ENCODE measurements at regions not wholly inside any gene's neighbourhood (a gene's known extent, or its start where the extent isn't known, plus 50 kb on each side); places are given as distances from the start of the nearest gene placed in this dataset.
A peak's percentile ranks its signal among the peaks of the same experiment; 100 is the strongest.

- ChIA-PET CTCF (ENCODE audit: low intra/inter-chr PET ratio, low total read pairs) (no interaction called here), POLR2A (no interaction called here)
- WGBS (ENCODE audit: low lambda C conversion rate), result 11% methylated on average over 3 of the region's 3 CpGs
- H4K20me1 ChIP-seq (ENCODE audit: insufficient read depth, low read length), result no peaks in the 10 kb centered on the region
- H3K9ac ChIP-seq (ENCODE audit: insufficient read depth, low read depth, low read length), result no peak overlapping the region
- H3K9me3 ChIP-seq (ENCODE audit: low read length), result peaks cover 10% of the 10 kb centered on the region
- no peak for DNase-seq (ENCODE audit: low spot score)
- no peaks in the 10 kb centered on the region for H3K79me2 ChIP-seq (ENCODE audit: insufficient read depth, low read length)
- intact Hi-C loops (cut with micrococcal nuclease; ENCODE audit: unreplicated experiment) (no loop called here), in situ Hi-C loops (cut with HindIII; ENCODE audit: extremely low pct_ligation_motif_present, low pct_unique_long_range_greater_than_20kb) (no loop called here)
- no peaks in the 10 kb centered on the region for H3K4me1 ChIP-seq (ENCODE audit: insufficient read depth, low read length)
- H3K27me3 ChIP-seq (ENCODE audit: control insufficient read depth in 1 of 2, insufficient read depth in 2 of 2, low read length in 2 of 2), result no peaks in the 10 kb centered on the region
- H3K36me3 ChIP-seq (replicated peaks in 1 of 2; ENCODE audit: control insufficient read depth in 1 of 2, insufficient read depth in 2 of 2, low read length in 2 of 2), result no peaks in the 10 kb centered on the region
- no peak overlapping the region for H3K27ac ChIP-seq (ENCODE audit: extremely low read length, insufficient read depth, low read length)
- no peak overlapping the region for H3K4me2 ChIP-seq (ENCODE audit: low read depth, low read length)
- peak; percentile 65 for ATAC-seq
- H3K4me3 ChIP-seq (replicated peaks in 1 of 3; ENCODE audit: insufficient read depth in 1 of 3, low read depth in 2 of 3, low read length in 3 of 3), result no peak overlapping the region
- no peak for FAIRE-seq
- TF ChIP-seq KLF11 (CRISPR knock-in tag; IDR thresholded peaks at IDR 0.05), result no peak
- TF ChIP-seq SOX13 (IDR thresholded peaks at IDR 0.05), result no peak
- no peak for TF ChIP-seq SOX13 (CRISPR knock-in tag; conservative IDR thresholded peaks at IDR 0.05 in 1 of 2, IDR thresholded peaks at IDR 0.05 in 1 of 2)
- no peak for TF ChIP-seq ZKSCAN1 (IDR thresholded peaks at IDR 0.05; ENCODE audit: low read length)
- no peak for TF ChIP-seq RORA (CRISPR knock-in tag; IDR thresholded peaks at IDR 0.05)
- TF ChIP-seq ZNF224 (CRISPR knock-in tag; IDR thresholded peaks at IDR 0.05), result no peak
- no TSS peak for BruUV-seq (replicated peaks)
- no peak overlapping the region for H2AFZ ChIP-seq (ENCODE audit: low read length)
Measured at GRCh38 chr14:22147716-22148115, 441.3 kb downstream of the DAD1 start.

DNA sequence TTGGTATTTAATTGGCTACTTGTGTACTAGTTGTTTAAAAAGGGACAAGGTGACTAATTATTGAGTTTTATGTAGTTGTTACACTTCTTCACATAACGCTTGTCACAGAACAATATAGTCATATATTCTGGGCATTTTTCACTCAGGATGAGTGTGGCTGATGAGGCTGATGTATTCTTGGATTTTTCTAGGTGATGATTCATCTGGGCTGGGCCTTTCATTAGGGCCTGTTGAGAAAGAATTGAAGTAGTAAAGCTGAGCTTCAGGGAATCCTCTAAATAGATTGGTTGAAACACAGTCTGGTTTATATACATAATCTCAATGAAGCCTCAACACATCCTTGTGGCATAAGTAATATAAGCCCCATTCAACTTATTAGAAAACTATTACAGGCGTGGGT, 445.7 kb downstream of the DAD1 start:
- no peak for DNase-seq (ENCODE audit: low spot score)
- no peak for FAIRE-seq
- BruUV-seq (replicated peaks), result no TSS peak
- Histone ChIP-seq H3K4me2 (ENCODE audit: low read depth, low read length) (no peak overlapping the region), H3K9ac (ENCODE audit: insufficient read depth, low read depth, low read length) (no peak overlapping the region), H3K36me3 (replicated peaks in 1 of 2; ENCODE audit: control insufficient read depth in 1 of 2, insufficient read depth in 2 of 2, low read length in 2 of 2) (no peaks in the 10 kb centered on the region), H3K4me1 (ENCODE audit: insufficient read depth, low read length) (no peaks in the 10 kb centered on the region), H2AFZ (ENCODE audit: low read length) (no peak overlapping the region), H3K27me3 (ENCODE audit: control insufficient read depth in 1 of 2, insufficient read depth in 2 of 2, low read length in 2 of 2) (no peaks in the 10 kb centered on the region), H3K4me3 (replicated peaks in 1 of 3; ENCODE audit: insufficient read depth in 1 of 3, low read depth in 2 of 3, low read length in 3 of 3) (no peak overlapping the region), H3K79me2 (ENCODE audit: insufficient read depth, low read length) (no peaks in the 10 kb centered on the region), H3K27ac (ENCODE audit: extremely low read length, insufficient read depth, low read length) (no peak overlapping the region), H3K9me3 (ENCODE audit: low read length) (no peaks in the 10 kb centered on the region), H4K20me1 (ENCODE audit: insufficient read depth, low read length) (no peaks in the 10 kb centered on the region)
- ATAC-seq, result no peak
- ChIA-PET CTCF (ENCODE audit: low intra/inter-chr PET ratio, low total read pairs) (no interaction called here), POLR2A (no interaction called here)
- intact Hi-C loops (cut with micrococcal nuclease; ENCODE audit: unreplicated experiment), result no loop called here
- WGBS (ENCODE audit: low lambda C conversion rate), result 2% methylated on average over 2 of the region's 2 CpGs
- in situ Hi-C loops (cut with HindIII; ENCODE audit: extremely low pct_ligation_motif_present, low pct_unique_long_range_greater_than_20kb), result no loop called here
- TF ChIP-seq ZFP36 (IDR thresholded peaks at IDR 0.05; ENCODE audit: borderline replicate concordance, low read depth, low read length, partially characterized antibody) (no peak), ZNF543 (CRISPR knock-in tag; IDR thresholded peaks at IDR 0.05) (no peak), KMT2B (CRISPR knock-in tag; IDR thresholded peaks at IDR 0.05) (no peak), ZNF580 (CRISPR knock-in tag; IDR thresholded peaks at IDR 0.05; ENCODE audit: borderline replicate concordance, low read depth) (no peak), DMAP1 (CRISPR knock-in tag; IDR thresholded peaks at IDR 0.05) (no peak), ZNF660 (CRISPR knock-in tag; IDR thresholded peaks at IDR 0.05; ENCODE audit: borderline replicate concordance, low read depth) (no peak), SRSF9 (IDR thresholded peaks at IDR 0.05; ENCODE audit: borderline replicate concordance, insufficient read depth, low read depth, low read length, poor library complexity, severe bottlenecking) (no peak), KLF13 (CRISPR knock-in tag; IDR thresholded peaks at IDR 0.05) (no peak), LBX2 (CRISPR knock-in tag; IDR thresholded peaks at IDR 0.05; ENCODE audit: borderline replicate concordance) (no peak), NCOA1 (CRISPR knock-in tag; IDR thresholded peaks at IDR 0.05) (no peak), TSC22D2 (CRISPR knock-in tag; IDR thresholded peaks at IDR 0.05; ENCODE audit: borderline replicate concordance) (no peak), RBFOX2 (IDR thresholded peaks at IDR 0.05; ENCODE audit: low read depth, low read length) (no peak)
- TF ChIP-seq, protein P1, sequence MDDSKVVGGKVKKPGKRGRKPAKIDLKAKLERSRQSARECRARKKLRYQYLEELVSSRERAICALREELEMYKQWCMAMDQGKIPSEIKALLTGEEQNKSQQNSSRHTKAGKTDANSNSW (CRISPR knock-in tag; IDR thresholded peaks at IDR 0.05; ENCODE audit: borderline replicate concordance), result no peak
- TF ChIP-seq, protein P2, sequence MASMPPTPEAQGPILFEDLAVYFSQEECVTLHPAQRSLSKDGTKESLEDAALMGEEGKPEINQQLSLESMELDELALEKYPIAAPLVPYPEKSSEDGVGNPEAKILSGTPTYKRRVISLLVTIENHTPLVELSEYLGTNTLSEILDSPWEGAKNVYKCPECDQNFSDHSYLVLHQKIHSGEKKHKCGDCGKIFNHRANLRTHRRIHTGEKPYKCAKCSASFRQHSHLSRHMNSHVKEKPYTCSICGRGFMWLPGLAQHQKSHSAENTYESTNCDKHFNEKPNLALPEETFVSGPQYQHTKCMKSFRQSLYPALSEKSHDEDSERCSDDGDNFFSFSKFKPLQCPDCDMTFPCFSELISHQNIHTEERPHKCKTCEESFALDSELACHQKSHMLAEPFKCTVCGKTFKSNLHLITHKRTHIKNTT (CRISPR knock-in tag; IDR thresholded peaks at IDR 0.05), result no peak

All from HepG2 (cell line).